Astrocyte (in vitro differentiated cells and primary cell): ENCODE measurements at regions not wholly inside any gene's neighbourhood (a gene's known extent, or its start where the extent isn't known, plus 50 kb on each side); places are given as distances from the start of the nearest gene placed in this dataset.

Source experiments
- CTCF ChIP-seq: IDR thresholded peaks from 2 replicates; pipeline ENCODE4 v1.5.1; 2011; ENCODE audit warnings: low read depth, mild to moderate bottlenecking, inconsistent platforms, low read length, moderate library complexity; ENCODE audit not compliant: insufficient read depth
- EZH2 ChIP-seq: IDR thresholded peaks from 2 replicates; pipeline ENCODE4 v1.6.1; 2012; ENCODE audit warnings: mild to moderate bottlenecking, low read length, inconsistent platforms; ENCODE audit not compliant: insufficient read depth

DNA sequence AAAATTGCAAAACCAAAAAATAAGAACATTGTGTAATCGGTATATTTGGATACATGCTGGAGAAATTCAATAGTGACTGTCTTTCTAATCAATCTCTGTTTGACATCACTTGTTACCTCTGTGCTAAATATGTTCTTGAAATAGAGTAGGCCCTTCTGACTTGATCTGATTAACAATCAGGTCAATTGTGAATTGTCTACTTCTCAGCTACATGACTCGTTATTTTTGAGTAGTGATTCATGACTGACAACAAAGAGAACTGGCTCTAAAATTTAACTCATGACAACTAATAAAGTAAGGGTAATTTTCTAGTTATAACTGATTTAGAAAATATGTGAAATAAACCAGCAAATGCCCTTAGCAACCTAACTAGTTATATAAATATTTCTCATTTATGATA lies 312.1 kb downstream of the TMX3 start:
- TF ChIP-seq CTCF = no peak
- no peak for TF ChIP-seq EZH2
